ENCODE measurements at regions not wholly inside any gene's neighbourhood (a gene's known extent, or its start where the extent isn't known, plus 50 kb on each side); places are given as distances from the start of the nearest gene placed in this dataset.

DNA sequence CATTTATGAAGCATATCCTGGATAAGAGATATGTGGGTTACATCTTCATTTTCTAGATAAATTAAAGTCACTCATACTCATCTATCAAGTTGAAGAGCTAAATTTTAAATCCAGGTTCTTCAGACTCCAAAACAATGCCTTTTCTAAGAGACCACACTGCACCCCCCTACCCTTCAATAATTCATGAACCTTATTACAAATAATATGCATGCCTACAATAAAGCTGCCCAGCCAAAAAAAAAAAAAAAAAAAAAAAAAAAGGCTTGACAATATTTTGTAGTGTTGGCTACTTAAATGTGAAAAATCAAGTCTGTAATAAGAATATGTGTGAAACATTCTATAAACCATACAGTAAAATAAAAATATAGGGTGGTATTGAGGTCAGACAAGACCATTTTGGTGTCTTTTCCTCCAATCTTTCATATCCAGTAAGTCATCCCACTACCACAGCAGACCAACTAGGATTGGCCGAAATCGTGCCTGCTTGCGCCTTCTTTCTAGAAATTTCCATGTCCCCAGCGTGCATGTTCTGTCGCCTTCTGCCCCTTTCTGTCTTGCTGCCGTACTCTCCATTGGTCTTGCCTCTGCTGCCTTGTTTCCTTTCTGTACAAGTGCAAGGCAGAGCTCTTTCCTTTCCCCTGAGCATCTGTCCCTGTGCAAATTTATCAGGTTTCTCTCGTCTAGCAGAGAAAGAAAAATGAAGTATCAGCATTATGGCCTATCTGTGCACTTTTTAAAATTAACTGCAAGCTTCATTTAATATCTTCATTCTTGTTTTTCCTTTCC, 92.6 kb upstream of the NDUFV2 start:
- H3K36me3 ChIP-seq, result no peaks in the 10 kb centered on the region

GRCh38 chr18:9011431-9011830, 91.1 kb upstream of the NDUFV2 start:
- Histone ChIP-seq H3K4me3 (no peak overlapping the region), H3K27me3 (no peaks in the 10 kb centered on the region), H3K27ac (no peak overlapping the region), H3K4me1 (peaks cover 2% of the 10 kb centered on the region), H3K9me3 (no peaks in the 10 kb centered on the region), H3K36me3 (no peaks in the 10 kb centered on the region)
- TF ChIP-seq POLR2AphosphoS5 (IDR thresholded peaks at IDR 0.05; ENCODE audit: insufficient read depth in 1 of 2, low read depth in 1 of 2), result no peak
- TF ChIP-seq POLR2A (IDR thresholded peaks at IDR 0.05), result no peak
- TF ChIP-seq, protein P1, sequence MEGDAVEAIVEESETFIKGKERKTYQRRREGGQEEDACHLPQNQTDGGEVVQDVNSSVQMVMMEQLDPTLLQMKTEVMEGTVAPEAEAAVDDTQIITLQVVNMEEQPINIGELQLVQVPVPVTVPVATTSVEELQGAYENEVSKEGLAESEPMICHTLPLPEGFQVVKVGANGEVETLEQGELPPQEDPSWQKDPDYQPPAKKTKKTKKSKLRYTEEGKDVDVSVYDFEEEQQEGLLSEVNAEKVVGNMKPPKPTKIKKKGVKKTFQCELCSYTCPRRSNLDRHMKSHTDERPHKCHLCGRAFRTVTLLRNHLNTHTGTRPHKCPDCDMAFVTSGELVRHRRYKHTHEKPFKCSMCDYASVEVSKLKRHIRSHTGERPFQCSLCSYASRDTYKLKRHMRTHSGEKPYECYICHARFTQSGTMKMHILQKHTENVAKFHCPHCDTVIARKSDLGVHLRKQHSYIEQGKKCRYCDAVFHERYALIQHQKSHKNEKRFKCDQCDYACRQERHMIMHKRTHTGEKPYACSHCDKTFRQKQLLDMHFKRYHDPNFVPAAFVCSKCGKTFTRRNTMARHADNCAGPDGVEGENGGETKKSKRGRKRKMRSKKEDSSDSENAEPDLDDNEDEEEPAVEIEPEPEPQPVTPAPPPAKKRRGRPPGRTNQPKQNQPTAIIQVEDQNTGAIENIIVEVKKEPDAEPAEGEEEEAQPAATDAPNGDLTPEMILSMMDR (IDR thresholded peaks at IDR 0.05), result no peak
- intact Hi-C loops (cut with DNase I), result no loop called here
- DNase-seq (ENCODE audit: extremely low spot score in 2 of 2), result no peak

More for the DNA sequence above, 92.6 kb upstream of the NDUFV2 start:
- Histone ChIP-seq H3K4me3 (no peak overlapping the region), H3K27me3 (no peaks in the 10 kb centered on the region), H3K27ac (no peak overlapping the region), H3K4me1 (no peaks in the 10 kb centered on the region), H3K9me3 (no peaks in the 10 kb centered on the region)
- TF ChIP-seq, protein P1 (IDR thresholded peaks at IDR 0.05), result no peak
- no peak for TF ChIP-seq POLR2A (IDR thresholded peaks at IDR 0.05)
- TF ChIP-seq POLR2AphosphoS5 (IDR thresholded peaks at IDR 0.05; ENCODE audit: insufficient read depth in 1 of 2, low read depth in 1 of 2), result no peak
- intact Hi-C loops (cut with DNase I), result no loop called here
- no peak for DNase-seq (ENCODE audit: extremely low spot score in 2 of 2)

DNA sequence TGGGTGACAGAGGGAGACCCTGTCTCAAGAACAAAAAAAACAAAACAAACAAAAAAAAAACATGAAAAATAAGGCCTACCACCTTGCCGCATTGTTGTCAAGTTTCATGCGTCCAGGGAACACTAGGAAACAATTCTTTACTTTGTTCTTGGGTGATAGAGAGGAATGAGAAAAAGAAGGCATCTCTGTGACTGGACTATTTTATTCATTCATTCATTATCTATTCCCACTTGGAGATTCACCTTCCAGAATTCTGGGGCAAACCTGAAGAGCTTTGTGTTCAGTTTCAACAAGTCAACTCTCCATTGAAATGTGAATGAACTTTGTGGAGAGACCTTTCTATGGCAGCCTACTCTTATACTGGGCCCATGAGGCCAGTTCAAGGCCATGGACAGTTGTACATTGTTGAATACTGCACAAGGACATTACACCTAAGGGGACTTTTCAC, 88.5 kb upstream of the NDUFV2 start:
- intact Hi-C loops (cut with DNase I), result no loop called here
- H3K4me3 ChIP-seq, result no peak overlapping the region
- peaks cover 21% of the 10 kb centered on the region for H3K4me1 ChIP-seq
- no peaks in the 10 kb centered on the region for H3K27me3 ChIP-seq
- TF ChIP-seq, protein P1 (IDR thresholded peaks at IDR 0.05), result no peak
- no peak for TF ChIP-seq POLR2A (IDR thresholded peaks at IDR 0.05)
- no peak for TF ChIP-seq POLR2AphosphoS5 (IDR thresholded peaks at IDR 0.05; ENCODE audit: insufficient read depth in 1 of 2, low read depth in 1 of 2)
- H3K9me3 ChIP-seq, result no peaks in the 10 kb centered on the region
- DNase-seq (ENCODE audit: extremely low spot score in 2 of 2), result no peak
- H3K36me3 ChIP-seq, result no peaks in the 10 kb centered on the region
- H3K27ac ChIP-seq, result no peak overlapping the region

DNA sequence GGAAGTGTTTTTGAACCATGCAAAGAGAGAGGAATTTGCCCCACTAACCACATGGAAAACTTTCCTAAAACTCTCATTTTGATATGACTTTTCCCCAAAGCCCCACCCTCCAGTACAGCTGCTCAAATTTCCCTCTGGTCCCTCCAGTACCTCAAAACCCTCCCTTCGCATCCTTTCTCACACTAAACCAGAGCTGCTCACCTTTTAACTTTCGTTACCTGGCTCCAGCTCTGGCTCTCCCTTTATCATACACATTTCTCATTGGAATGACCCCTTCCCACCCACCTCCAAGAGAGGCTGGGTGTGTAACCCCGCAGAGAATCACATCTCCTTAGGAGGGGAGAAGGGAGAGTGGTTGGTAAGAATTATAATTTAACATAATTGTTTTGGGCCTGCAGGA, 86.8 kb upstream of the NDUFV2 start:
- peak overlapping the region; percentile 87 for H3K27ac ChIP-seq
- intact Hi-C loops (cut with DNase I), result no loop called here
- TF ChIP-seq POLR2AphosphoS5 (IDR thresholded peaks at IDR 0.05; ENCODE audit: insufficient read depth in 1 of 2, low read depth in 1 of 2), result no peak
- H3K9me3 ChIP-seq, result no peaks in the 10 kb centered on the region
- H3K4me3 ChIP-seq, result no peak overlapping the region
- no peaks in the 10 kb centered on the region for H3K27me3 ChIP-seq
- no peak for DNase-seq (ENCODE audit: extremely low spot score in 2 of 2)
- peaks cover 21% of the 10 kb centered on the region for H3K4me1 ChIP-seq
- H3K36me3 ChIP-seq, result no peaks in the 10 kb centered on the region

DNA sequence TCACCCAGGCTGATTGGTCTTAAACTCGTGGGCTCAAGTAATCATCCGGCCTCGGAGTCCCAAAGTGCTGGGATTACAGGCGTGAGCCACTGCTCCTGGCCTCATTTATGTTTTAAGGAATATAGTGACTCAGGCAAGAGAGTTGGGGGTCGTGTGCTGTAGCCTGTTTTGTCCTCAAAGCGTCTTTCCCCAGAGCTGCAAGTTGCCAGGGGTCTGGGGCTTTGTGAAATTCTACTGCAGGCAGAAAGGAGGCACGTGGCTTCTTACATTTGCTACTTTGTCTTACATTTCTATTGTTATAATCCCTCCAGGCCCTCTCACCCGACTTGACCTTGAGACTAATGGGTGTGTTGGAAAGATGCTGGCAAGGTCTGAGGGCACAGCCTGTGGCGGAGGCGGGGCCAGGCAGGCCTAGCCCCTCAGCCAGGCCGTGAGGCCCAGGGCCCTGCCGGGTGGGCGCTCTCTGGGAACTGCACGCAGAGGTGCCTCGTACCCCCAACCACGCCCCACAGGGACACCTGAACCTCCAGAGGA, 85.8 kb upstream of the NDUFV2 start:
- DNase-seq (ENCODE audit: extremely low spot score in 2 of 2), result no peak
- H3K27ac ChIP-seq, result peak overlapping the region; percentile 87
- intact Hi-C loops (cut with DNase I), result no loop called here
- no peaks in the 10 kb centered on the region for H3K36me3 ChIP-seq
- H3K4me1 ChIP-seq, result peaks cover 21% of the 10 kb centered on the region
- no peaks in the 10 kb centered on the region for H3K9me3 ChIP-seq
- no peaks in the 10 kb centered on the region for H3K27me3 ChIP-seq
- TF ChIP-seq POLR2A (IDR thresholded peaks at IDR 0.05), result no peak
- peak overlapping the region; percentile 24 to 33 for H3K4me3 ChIP-seq
